Right atrium auricular region (tissue), 2 donors: ENCODE measurements at regions not wholly inside any gene's neighbourhood (a gene's known extent, or its start where the extent isn't known, plus 50 kb on each side); places are given as distances from the start of the nearest gene placed in this dataset.

Experiments used
- DNase-seq: peaks from one replicate; pipeline ENCODE4 v3.0.0-alpha.2; 2019; ENCODE audit warnings: low spot score
- H3K27ac ChIP-seq, 2 donors: fragments of 200-600 bp; sonication (generic); 1 replicate in 1 of 2; 2 replicates in 1 of 2; pipeline ENCODE4 v1.5.1; 2016 to 2019
- H3K27me3 ChIP-seq, 2 donors: fragments of 200-600 bp; sonication (generic); one replicate each; pipeline versions ENCODE4 v1.5.1 to v1.6.0; 2017 to 2019
- H3K36me3 ChIP-seq: fragments of 200-600 bp; sonication (generic); one replicate; pipeline ENCODE4 v1.5.1; 2016
- H3K4me1 ChIP-seq, 2 donors: fragments of 200-600 bp; sonication (generic); one replicate each; pipeline versions ENCODE4 v1.5.1 to v1.6.0; 2017 to 2019
- H3K4me3 ChIP-seq, 2 donors: fragments of 200-600 bp; sonication (generic); 1 replicate in 1 of 2; 2 replicates in 1 of 2; pipeline ENCODE4 v1.5.1; 2017 to 2019; ENCODE audit warnings: mild to moderate bottlenecking in 1 of 2, moderate library complexity in 1 of 2
- H3K9me3 ChIP-seq, 2 donors: fragments of 200-600 bp; sonication (generic); one replicate each; pipeline ENCODE4 v1.5.1; 2019
- CTCF ChIP-seq, 2 donors: fragments of 200-600 bp; sonication (generic); IDR thresholded peaks; one replicate each; pipeline ENCODE4 v1.5.1; 2019; ENCODE audit warnings: antibody characterized with exemption in 2 of 2

DNA sequence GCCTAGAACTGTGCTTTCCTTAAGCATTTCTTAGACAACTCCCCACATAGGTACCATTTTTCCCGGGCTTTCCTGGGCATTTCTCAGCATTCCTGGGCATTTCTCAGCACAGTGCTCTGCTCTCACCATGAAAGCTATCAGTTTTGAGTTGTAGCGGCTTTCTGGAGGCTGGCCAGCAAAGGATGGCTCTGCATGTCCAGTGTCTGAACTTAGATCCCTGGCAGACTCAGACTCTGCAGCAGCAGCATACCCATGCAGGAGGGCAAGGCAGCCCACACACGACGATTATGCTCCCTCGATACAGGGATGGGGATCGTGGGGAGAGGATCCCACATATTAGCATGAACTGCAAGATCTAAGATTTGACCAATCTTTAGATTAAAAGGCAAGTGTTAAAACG, 248.9 kb upstream of the MKI67 start:
- no peaks in the 10 kb centered on the region for H3K36me3 ChIP-seq
- no peaks in the 10 kb centered on the region for H3K4me1 ChIP-seq
- no peak for TF ChIP-seq CTCF (IDR thresholded peaks at IDR 0.05)
- H3K27me3 ChIP-seq: no peaks in the 10 kb centered on the region
- H3K9me3 ChIP-seq: no peaks in the 10 kb centered on the region
- no peak overlapping the region for H3K4me3 ChIP-seq
- DNase-seq: no peak
- no peak overlapping the region for H3K27ac ChIP-seq

DNA sequence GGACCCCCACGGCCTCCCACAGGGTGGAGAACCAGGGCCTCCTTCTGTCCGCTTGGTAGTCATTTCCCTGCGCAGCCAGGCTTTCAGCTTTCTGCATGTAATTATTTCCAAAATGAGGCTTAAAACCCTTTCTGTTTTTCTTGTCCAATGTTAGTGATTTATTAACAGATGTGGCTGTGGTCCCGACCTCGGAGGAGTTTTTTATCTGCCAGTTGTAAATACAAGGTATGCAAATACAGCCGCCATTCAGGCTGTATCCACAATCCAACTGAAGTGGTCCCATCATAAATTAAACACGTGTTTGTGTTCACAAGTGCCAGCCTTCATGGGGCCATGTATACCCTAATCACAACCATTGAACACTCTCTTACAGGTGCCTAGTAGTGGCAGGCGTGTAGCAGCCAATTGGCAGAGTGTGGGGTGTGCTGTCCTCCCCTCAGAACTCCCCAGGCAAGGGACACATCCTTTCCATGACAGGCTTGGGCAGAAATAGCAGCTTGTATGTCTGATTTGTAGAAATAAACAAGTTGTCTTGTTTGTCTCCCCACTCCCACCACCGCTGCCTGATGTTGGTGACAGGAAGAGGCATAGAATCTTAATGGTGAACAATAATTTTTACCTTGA, 251.3 kb upstream of the MKI67 start:
- Histone ChIP-seq H3K27ac (peak overlapping the region in 1 of 2 donors; percentile 40), H3K4me3 (no peak overlapping the region), H3K27me3 (no peaks in the 10 kb centered on the region), H3K4me1 (no peaks in the 10 kb centered on the region), H3K9me3 (no peaks in the 10 kb centered on the region), H3K36me3 (no peaks in the 10 kb centered on the region)
- no peak for DNase-seq
- TF ChIP-seq CTCF (IDR thresholded peaks at IDR 0.05): no peak

- no peaks in the 10 kb centered on the region for H3K36me3 ChIP-seq
- no peaks in the 10 kb centered on the region for H3K9me3 ChIP-seq
- no peaks in the 10 kb centered on the region for H3K4me1 ChIP-seq
- peak overlapping the region in 1 of 2 donors; percentile 40 for H3K27ac ChIP-seq
- TF ChIP-seq CTCF (IDR thresholded peaks at IDR 0.05): no peak
- no peaks in the 10 kb centered on the region for H3K27me3 ChIP-seq
- no peak for DNase-seq
- no peak overlapping the region for H3K4me3 ChIP-seq
Measured at GRCh38 chr10:128377988-128378387, 251.8 kb upstream of the MKI67 start.

DNA sequence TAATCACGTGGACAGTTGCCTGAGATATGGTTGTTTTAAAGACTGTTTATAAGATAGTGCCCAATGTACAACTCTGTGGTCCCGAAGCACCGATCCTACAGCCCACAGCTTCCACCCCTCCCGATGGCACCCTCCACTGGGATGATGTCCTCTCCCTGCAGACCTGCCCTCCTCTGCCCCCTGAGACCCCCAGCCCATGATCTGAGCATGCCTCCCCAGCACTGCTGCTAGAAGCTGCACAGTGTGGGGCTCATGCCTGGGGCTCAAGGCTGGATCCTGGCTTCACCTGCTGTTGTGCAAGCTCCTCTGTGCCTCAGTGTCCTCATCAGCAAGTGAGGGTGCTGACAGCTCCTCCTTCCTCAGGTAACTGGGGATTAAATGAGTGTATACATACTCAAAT, 254.7 kb upstream of the MKI67 start:
- no peak for TF ChIP-seq CTCF (IDR thresholded peaks at IDR 0.05)
- H3K36me3 ChIP-seq: no peaks in the 10 kb centered on the region
- no peak overlapping the region for H3K27ac ChIP-seq
- H3K4me1 ChIP-seq: no peaks in the 10 kb centered on the region
- no peak for DNase-seq
- H3K9me3 ChIP-seq: no peaks in the 10 kb centered on the region
- H3K27me3 ChIP-seq: no peaks in the 10 kb centered on the region
- H3K4me3 ChIP-seq: no peak overlapping the region

DNA sequence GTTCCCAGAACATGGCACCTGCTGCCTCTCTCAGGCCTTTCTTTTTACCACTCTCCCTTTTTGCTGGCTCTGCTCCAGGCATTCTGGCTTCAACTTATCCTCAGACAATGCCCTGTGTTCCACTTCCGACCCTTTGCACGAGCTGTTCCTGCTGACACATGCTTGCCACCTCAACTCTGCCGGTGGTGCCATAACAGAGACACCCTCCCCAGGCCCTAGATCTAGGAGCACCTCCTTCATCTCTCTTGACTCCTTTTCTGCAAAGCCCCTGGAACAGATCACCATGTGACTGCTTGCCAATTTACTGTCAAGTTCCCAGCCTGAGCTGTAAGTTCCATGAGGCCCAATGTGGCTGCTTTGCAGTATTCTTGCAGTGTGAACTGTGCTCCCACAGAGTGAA, 256.0 kb upstream of the MKI67 start:
- Histone ChIP-seq H3K4me3 (no peak overlapping the region), H3K27me3 (no peaks in the 10 kb centered on the region), H3K27ac (no peak overlapping the region), H3K36me3 (no peaks in the 10 kb centered on the region), H3K9me3 (no peaks in the 10 kb centered on the region), H3K4me1 (no peaks in the 10 kb centered on the region)
- no peak for DNase-seq
- no peak for TF ChIP-seq CTCF (IDR thresholded peaks at IDR 0.05)

DNA sequence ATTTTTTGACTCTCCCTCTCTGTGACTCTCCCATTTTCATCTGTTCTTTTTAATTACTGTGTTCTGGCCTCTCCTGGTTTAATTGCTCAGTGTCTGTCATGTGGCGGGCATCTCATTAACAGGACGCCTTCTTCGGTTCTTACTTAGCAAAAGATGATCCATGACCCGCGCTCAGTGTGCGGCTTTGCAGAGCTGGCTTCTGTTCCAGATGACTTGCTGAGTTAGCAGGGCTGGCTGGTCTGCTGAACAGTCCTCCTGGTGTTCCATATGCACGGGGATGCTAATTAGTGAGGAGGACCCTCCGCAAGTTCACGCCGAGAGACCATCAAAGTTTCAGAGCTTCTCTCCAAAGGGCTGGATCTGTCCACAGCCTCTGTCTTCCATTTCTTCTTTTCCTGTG, 258.6 kb upstream of the MKI67 start:
- no peak overlapping the region for H3K27ac ChIP-seq
- H3K36me3 ChIP-seq: no peaks in the 10 kb centered on the region
- H3K27me3 ChIP-seq: no peaks in the 10 kb centered on the region
- H3K4me3 ChIP-seq: no peak overlapping the region
- H3K4me1 ChIP-seq: no peaks in the 10 kb centered on the region
- no peaks in the 10 kb centered on the region for H3K9me3 ChIP-seq
- no peak for TF ChIP-seq CTCF (IDR thresholded peaks at IDR 0.05)
- DNase-seq: no peak
